ENCODE measurements at regions not wholly inside any gene's neighbourhood (a gene's known extent, or its start where the extent isn't known, plus 50 kb on each side); places are given as distances from the start of the nearest gene placed in this dataset.

GRCh38 chr15:31164573-31164912, 63.0 kb upstream of the TRPM1 start:
- no peaks in the 10 kb centered on the region for H3K9me3 ChIP-seq (ENCODE audit: control insufficient read depth, insufficient read depth, low read length)
- H3K4me1 ChIP-seq (ENCODE audit: insufficient read depth, low read length) = peaks cover 11% of the 10 kb centered on the region
- H3K9ac ChIP-seq (ENCODE audit: low read depth, low read length) = no peak overlapping the region
- no peaks in the 10 kb centered on the region for H3K36me3 ChIP-seq (ENCODE audit: insufficient read depth, low read length)

DNA sequence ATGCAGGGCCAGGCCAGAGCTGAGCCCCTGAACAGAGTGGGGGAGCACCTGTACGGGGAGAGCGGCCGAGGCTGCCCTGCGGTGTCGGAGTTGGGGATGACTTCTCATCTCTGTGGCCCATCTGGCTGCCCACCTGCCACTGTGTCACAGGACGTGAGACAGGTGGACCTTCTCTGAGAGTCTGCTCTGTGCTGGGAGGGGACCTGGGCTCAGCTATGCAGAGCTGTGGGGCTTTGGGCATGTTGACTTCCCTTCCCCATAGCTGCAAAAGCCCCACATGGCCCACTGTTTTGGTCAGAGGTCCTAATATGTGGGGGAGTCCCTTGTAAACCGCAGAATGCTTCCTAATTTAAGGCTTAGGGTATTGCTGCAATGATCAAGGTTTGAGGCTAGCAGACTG, 68.0 kb upstream of the TRPM1 start:
- no peaks in the 10 kb centered on the region for H3K4me1 ChIP-seq (ENCODE audit: insufficient read depth, low read length)

DNA sequence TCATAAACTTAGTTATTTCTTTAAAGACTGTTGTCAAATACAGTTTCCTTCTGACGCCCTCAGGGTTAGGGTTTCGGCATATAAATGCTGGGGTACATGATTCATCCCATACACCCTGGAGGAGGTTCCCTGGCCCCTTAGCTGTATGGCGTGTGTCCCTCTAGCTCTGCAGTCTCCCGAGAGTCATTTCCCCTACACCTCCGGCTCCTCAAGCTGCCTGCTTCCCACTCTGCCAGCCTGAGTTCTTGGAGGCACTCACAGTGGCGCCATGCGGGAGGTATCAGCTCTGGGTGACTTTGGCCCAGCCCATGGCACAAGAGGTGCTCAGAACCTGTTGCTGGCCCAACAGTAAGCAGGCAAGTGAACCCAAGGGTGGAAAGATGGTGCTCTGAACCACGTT, 70.2 kb upstream of the TRPM1 start:
- Histone ChIP-seq H3K4me1 (ENCODE audit: insufficient read depth, low read length) (no peaks in the 10 kb centered on the region), H3K36me3 (ENCODE audit: insufficient read depth, low read length) (no peaks in the 10 kb centered on the region), H3K9me3 (ENCODE audit: control insufficient read depth, insufficient read depth, low read length) (no peaks in the 10 kb centered on the region), H3K9ac (ENCODE audit: low read depth, low read length) (no peak overlapping the region)

More for the DNA sequence above, 68.0 kb upstream of the TRPM1 start:
- H3K9me3 ChIP-seq (ENCODE audit: control insufficient read depth, insufficient read depth, low read length) = no peaks in the 10 kb centered on the region
- no peaks in the 10 kb centered on the region for H3K36me3 ChIP-seq (ENCODE audit: insufficient read depth, low read length)
- H3K9ac ChIP-seq (ENCODE audit: low read depth, low read length) = no peak overlapping the region

DNA sequence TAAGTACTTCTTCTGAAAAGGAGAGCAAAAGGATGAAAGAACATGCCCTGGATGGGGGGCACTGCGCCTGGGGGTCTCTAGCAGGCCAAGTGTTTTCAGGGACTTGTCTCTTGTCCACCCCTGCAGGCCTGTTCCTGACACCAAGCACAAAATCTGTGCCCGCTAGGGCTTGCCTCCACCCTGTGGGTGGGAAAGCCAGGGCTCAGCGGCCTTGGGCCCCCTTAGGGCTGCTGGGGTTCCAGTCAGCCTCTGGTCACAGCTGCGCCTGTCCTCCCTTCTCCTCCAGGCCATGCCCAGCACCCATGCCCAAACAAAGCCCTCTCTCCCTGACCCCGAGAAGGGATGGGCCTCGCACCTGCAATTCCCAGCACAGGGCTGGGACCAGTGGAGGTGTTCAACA, 71.1 kb upstream of the TRPM1 start:
- no peak overlapping the region for H3K9ac ChIP-seq (ENCODE audit: low read depth, low read length)
- no peaks in the 10 kb centered on the region for H3K9me3 ChIP-seq (ENCODE audit: control insufficient read depth, insufficient read depth, low read length)
- H3K4me1 ChIP-seq (ENCODE audit: insufficient read depth, low read length) = peaks cover under 1% of the 10 kb centered on the region; the same call in 1 of the 2 replicates
- H3K36me3 ChIP-seq (ENCODE audit: insufficient read depth, low read length) = no peaks in the 10 kb centered on the region

DNA sequence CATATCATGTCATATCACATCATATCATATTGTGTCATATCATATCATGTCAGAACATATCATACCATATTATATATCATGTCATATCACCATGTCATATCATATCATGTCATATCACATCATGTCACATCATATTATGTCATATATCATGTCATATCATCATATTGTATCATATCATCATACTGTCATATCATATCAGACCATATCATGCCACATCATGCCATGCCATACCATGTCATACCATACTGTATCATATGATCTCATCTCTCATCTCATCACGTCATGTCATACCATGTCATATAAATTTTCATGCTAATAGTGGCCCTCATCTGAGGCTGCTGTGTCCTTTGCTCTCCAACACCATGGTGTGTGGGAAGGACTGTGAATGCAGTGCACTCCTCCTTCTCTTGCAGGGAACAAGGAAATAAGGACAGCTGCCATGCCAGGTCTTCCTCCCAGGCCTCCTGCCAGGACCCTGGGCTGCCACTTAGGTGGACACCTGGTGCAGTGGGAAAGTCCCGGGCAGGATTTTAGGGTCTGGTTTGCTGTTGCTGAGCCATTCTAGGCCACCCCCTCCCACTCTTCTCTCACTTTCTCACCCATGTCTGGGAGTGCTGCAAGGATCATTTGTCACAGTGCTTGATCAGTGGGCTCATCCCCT, 72.4 kb upstream of the TRPM1 start:
- Histone ChIP-seq H3K9ac (ENCODE audit: low read depth, low read length) (no peak overlapping the region), H3K9me3 (ENCODE audit: control insufficient read depth, insufficient read depth, low read length) (no peaks in the 10 kb centered on the region), H3K4me1 (ENCODE audit: insufficient read depth, low read length) (peaks cover 7% of the 10 kb centered on the region; the same call in 1 of the 2 replicates), H3K36me3 (ENCODE audit: insufficient read depth, low read length) (no peaks in the 10 kb centered on the region)

- H3K9me3 ChIP-seq (ENCODE audit: control insufficient read depth, insufficient read depth, low read length) = no peaks in the 10 kb centered on the region
- H3K9ac ChIP-seq (ENCODE audit: low read depth, low read length) = no peak overlapping the region
- H3K36me3 ChIP-seq (ENCODE audit: insufficient read depth, low read length) = no peaks in the 10 kb centered on the region
- peaks cover 7% of the 10 kb centered on the region; the same call in 1 of the 2 replicates for H3K4me1 ChIP-seq (ENCODE audit: insufficient read depth, low read length)
Observed at GRCh38 chr15:31175484-31175883, 74.0 kb upstream of the TRPM1 start.

GRCh38 chr15:31177951-31178350, 76.4 kb upstream of the TRPM1 start:
- peaks cover 7% of the 10 kb centered on the region; the same call in 1 of the 2 replicates for H3K4me1 ChIP-seq (ENCODE audit: insufficient read depth, low read length)
- H3K9ac ChIP-seq (ENCODE audit: low read depth, low read length) = no peak overlapping the region
- no peaks in the 10 kb centered on the region; the same call in 1 of the 2 replicates for H3K9me3 ChIP-seq (ENCODE audit: control insufficient read depth, insufficient read depth, low read length)
- no peaks in the 10 kb centered on the region for H3K36me3 ChIP-seq (ENCODE audit: insufficient read depth, low read length)

DNA sequence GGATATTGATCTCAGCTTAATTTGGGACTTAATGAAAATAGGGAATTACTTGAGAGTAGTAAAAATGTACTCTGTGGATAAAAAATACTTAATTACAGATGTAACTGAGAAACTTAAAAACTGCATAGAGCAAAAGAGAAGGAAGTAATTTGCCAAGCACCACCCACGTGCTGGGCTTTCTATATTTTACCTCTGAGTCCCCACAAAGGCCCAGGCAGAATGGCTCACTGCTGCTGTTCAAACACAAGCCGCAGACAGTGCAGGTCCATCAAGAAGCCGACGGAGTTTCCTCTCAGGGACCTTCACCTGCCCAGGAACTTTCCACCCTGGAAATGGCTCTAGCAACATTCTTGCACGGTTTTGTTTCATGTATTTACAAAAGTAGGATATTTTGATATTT, 77.2 kb upstream of the TRPM1 start:
- H3K9me3 ChIP-seq (ENCODE audit: control insufficient read depth, insufficient read depth, low read length) = peaks cover 3% of the 10 kb centered on the region; the same call in 1 of the 2 replicates
- no peaks in the 10 kb centered on the region for H3K36me3 ChIP-seq (ENCODE audit: insufficient read depth, low read length)
- H3K9ac ChIP-seq (ENCODE audit: low read depth, low read length) = no peak overlapping the region
- peaks cover 7% of the 10 kb centered on the region; the same call in 1 of the 2 replicates for H3K4me1 ChIP-seq (ENCODE audit: insufficient read depth, low read length)

- no peak overlapping the region for H3K9ac ChIP-seq (ENCODE audit: low read depth, low read length)
Observed at GRCh38 chr15:31179693-31180092, 78.2 kb upstream of the TRPM1 start.

DNA sequence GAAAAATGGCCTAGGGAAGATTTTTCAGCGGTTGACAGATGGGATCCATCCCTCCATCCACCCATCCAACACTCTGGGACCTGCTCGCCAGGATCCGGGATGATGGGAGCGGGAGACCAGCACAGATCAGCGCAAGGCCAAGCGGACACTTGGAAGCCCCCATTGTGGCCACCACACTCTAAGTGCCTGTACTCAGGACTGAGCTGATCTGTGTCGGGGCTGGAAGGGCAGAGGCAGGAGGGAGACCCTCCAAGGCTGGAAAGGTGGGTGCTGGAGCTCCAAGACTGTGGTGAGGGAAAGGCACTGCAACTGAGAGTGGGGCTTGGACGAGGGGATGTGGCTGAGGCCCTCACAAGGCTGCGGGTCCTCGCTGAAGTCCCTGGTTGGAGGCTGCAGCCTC, 91.8 kb upstream of the TRPM1 start:
- Histone ChIP-seq H3K36me3 (ENCODE audit: insufficient read depth, low read length) (no peaks in the 10 kb centered on the region), H3K9me3 (ENCODE audit: control insufficient read depth, insufficient read depth, low read length) (peaks cover 8% of the 10 kb centered on the region), H3K4me1 (ENCODE audit: insufficient read depth, low read length) (no peaks in the 10 kb centered on the region), H3K9ac (ENCODE audit: low read depth, low read length) (no peak overlapping the region)

More at GRCh38 chr15:31179693-31180092, 78.2 kb upstream of the TRPM1 start:
- Histone ChIP-seq H3K4me1 (ENCODE audit: insufficient read depth, low read length) (peaks cover 7% of the 10 kb centered on the region; the same call in 1 of the 2 replicates), H3K36me3 (ENCODE audit: insufficient read depth, low read length) (no peaks in the 10 kb centered on the region), H3K9me3 (ENCODE audit: control insufficient read depth, insufficient read depth, low read length) (peaks cover 3% of the 10 kb centered on the region; the same call in 1 of the 2 replicates)

GRCh38 chr15:31195871-31196270, 94.3 kb upstream of the TRPM1 start:
- Histone ChIP-seq H3K36me3 (ENCODE audit: insufficient read depth, low read length) (no peaks in the 10 kb centered on the region), H3K9me3 (ENCODE audit: control insufficient read depth, insufficient read depth, low read length) (no peaks in the 10 kb centered on the region), H3K9ac (ENCODE audit: low read depth, low read length) (no peak overlapping the region), H3K4me1 (ENCODE audit: insufficient read depth, low read length) (no peaks in the 10 kb centered on the region; the same call in 1 of the 2 replicates)

DNA sequence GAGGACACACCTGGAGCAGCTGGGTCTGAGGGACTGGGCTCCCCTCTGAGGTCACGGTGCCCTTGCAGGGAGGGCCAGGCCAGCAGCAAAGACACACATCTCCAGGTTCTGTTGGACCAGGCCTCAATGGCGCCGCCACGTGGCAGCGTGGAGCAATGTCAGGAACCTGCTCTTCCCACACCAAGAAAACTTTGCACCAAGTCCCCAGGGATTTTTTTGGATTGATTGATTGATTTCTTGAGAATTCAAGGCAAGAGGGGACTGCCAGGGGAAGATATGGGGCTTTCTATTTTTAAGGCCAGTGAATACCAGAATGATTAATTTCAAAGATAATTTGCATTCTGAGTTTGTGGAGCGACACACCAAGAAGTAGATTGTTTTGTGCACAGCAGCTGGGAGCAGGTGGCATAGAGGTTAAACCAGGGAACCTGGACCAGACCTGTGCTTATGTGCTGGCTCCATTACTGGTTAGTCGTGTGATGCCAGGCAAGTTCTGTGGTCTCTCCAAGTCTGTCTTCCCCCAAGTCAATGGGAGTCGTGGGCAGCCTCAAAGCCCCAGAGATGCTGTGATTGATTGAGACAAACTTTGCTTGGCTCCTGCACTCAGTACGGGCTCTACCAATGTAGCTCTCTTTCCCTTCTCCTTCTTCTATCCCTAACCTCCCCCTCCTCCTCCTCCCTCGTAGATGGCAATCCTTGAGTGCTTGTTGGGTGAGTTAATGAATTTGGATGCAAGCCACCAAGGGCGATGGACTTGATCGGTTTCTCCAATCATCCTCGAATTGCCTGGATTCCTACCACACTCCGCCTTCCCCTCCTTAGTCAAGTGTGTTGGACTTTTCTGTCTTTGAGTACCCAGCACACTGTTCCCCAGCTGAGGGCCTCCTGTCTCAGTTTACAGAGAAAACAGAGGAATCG, 96.2 kb upstream of the TRPM1 start:
- Histone ChIP-seq H3K9me3 (ENCODE audit: control insufficient read depth, insufficient read depth, low read length) (no peaks in the 10 kb centered on the region), H3K4me1 (ENCODE audit: insufficient read depth, low read length) (no peaks in the 10 kb centered on the region; the same call in 1 of the 2 replicates), H3K9ac (ENCODE audit: low read depth, low read length) (no peak overlapping the region), H3K36me3 (ENCODE audit: insufficient read depth, low read length) (no peaks in the 10 kb centered on the region)

DNA sequence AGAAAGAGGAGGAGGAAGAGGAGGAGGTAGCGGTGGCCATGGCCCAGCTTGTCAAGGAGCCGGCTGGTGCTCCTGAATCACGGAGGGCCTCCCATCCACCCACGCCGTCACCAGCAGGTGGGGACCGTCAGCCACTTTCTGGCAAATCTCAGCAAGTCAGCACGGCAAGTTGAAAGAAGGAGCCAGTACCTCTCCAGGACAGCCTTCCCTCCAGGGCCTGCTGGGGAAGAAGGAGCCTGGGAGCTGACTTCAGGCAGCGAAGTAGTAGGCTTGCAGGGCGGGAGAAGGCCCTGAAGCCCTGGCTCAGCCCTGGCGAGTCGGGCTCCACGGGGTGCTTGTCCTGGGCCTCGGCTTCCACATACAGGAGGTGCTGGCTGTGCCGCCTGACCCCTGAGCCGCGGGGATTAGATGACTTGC, 99.2 kb upstream of the TRPM1 start:
- H3K4me1 ChIP-seq (ENCODE audit: insufficient read depth, low read length) = no peaks in the 10 kb centered on the region; the same call in 1 of the 2 replicates
- no peaks in the 10 kb centered on the region for H3K36me3 ChIP-seq (ENCODE audit: insufficient read depth, low read length)
- H3K9ac ChIP-seq (ENCODE audit: low read depth, low read length) = no peak overlapping the region
- H3K9me3 ChIP-seq (ENCODE audit: control insufficient read depth, insufficient read depth, low read length) = no peaks in the 10 kb centered on the region

GRCh38 chr15:31202953-31203352, 101.4 kb upstream of the TRPM1 start:
- Histone ChIP-seq H3K9me3 (ENCODE audit: control insufficient read depth, insufficient read depth, low read length) (no peaks in the 10 kb centered on the region), H3K4me1 (ENCODE audit: insufficient read depth, low read length) (no peaks in the 10 kb centered on the region; the same call in 1 of the 2 replicates), H3K9ac (ENCODE audit: low read depth, low read length) (no peak overlapping the region), H3K36me3 (ENCODE audit: insufficient read depth, low read length) (no peaks in the 10 kb centered on the region)
